Activated naive CD8-positive, alpha-beta T cell treated with anti-CD3 and anti-CD28 coated beads, Interleukin-2, amount 50 U/mL, for 24 hours (primary cell): ENCODE measurements at regions not wholly inside any gene's neighbourhood (a gene's known extent, or its start where the extent isn't known, plus 50 kb on each side); places are given as distances from the start of the nearest gene placed in this dataset.
"Not testable (repeated sequence)": the region's sequence is repeated elsewhere in the genome, so short reads cannot be mapped to it uniquely, and the experiment has no call there.

Experiments used
- ATAC-seq: fragments of 150-1000 bp; cut with Tn5 transposase; one replicate; pipeline ENCODE4 v1.10.0; 2021
- DNase-seq: peaks from one replicate; pipeline ENCODE4 v3.0.0; 2021
- H3K27ac Mint-ChIP-seq: one replicate; pipeline ENCODE4 v1.8.0; 2021; ENCODE audit warnings: mild to moderate bottlenecking, mixed read lengths
- H3K27me3 Mint-ChIP-seq: one replicate; pipeline ENCODE4 v1.8.0; 2021; ENCODE audit warnings: mixed read lengths
- H3K36me3 Mint-ChIP-seq: one replicate; pipeline ENCODE4 v1.8.0; 2021; ENCODE audit warnings: low read depth, mixed read lengths
- H3K4me1 Mint-ChIP-seq: one replicate; pipeline ENCODE4 v1.8.0; 2021; ENCODE audit warnings: mixed read lengths
- H3K4me3 Mint-ChIP-seq: one replicate; pipeline ENCODE4 v1.8.0; 2021; ENCODE audit warnings: mild to moderate bottlenecking, moderate library complexity, mixed read lengths
- H3K9me3 Mint-ChIP-seq: one replicate; pipeline ENCODE4 v1.8.0; 2021; ENCODE audit warnings: mixed read lengths

DNA sequence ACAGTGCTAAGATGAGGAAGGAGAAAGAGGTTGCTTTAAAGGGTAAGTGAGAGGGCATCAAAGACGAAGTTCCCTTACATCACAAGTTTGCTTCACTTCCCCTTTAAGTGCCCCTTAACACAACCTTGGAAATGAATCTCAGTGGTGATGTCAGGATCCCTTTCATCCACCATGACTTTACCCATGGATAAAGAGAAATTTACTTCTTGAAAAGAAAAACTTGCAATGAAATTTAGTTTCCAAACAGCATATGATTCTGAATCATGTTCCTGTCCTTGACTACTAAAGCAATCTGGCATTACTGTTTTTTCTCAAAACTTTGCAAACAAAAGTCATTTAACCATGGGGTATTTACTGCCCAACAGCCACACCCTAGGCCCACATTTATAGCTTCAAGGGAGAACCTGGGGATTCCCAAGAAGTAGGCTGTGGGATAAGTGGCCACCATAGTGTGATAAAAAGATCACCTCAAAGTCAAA is 135.9 kb downstream of the ITGB8 start:
- no peak for ATAC-seq
- no peak for DNase-seq
- Mint-ChIP-seq H3K4me3 (no peak overlapping the region), H3K36me3 (no peaks in the 10 kb centered on the region), H3K9me3 (no peaks in the 10 kb centered on the region), H3K27ac (no peak overlapping the region), H3K27me3 (no peaks in the 10 kb centered on the region), H3K4me1 (no peaks in the 10 kb centered on the region)

DNA sequence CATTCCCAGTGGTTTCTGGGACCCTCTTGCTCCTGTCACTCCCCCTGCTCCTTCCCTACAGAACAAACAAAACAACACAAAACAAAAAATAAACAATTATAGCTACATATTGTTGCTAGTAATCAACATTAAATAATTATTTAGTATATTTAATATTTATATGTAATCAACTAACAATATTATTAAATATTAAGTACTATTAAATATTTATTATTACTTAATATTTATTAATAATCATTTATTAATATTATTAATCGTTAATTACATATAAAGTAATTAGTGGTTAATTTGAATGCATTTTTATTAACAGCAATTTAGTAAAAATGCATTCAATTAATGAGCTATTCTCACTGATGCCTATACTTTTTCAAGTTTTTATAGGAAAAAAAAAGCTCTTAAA is 139.4 kb downstream of the ITGB8 start:
- no peak overlapping the region for H3K4me3 Mint-ChIP-seq
- no peak for DNase-seq
- H3K36me3 Mint-ChIP-seq = no peaks in the 10 kb centered on the region
- H3K27ac Mint-ChIP-seq = no peak overlapping the region
- no peaks in the 10 kb centered on the region for H3K9me3 Mint-ChIP-seq
- no peaks in the 10 kb centered on the region for H3K4me1 Mint-ChIP-seq
- H3K27me3 Mint-ChIP-seq = no peaks in the 10 kb centered on the region
- ATAC-seq = no peak

DNA sequence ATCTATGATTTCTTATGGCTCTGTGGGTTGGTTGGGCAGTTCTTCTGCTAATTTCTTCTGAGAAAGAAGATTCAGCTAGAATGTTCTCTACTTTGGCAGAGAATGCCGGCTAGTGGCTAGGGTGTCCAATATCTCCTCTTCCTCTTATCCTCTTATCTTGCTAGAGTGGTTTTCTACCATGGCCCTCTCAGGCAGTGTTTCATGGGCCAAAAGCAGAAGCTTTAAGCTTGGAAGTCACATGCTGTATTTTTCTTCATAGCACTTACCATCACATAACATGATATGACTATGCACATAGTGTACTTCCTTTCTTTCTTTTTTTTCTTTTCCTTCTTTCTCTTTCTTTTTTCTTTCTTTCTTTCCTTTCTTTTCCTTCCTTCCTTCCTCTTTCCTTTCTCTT is 140.0 kb downstream of the ITGB8 start:
- Mint-ChIP-seq H3K4me3 (no peak overlapping the region), H3K9me3 (no peaks in the 10 kb centered on the region), H3K4me1 (no peaks in the 10 kb centered on the region), H3K27me3 (no peaks in the 10 kb centered on the region), H3K27ac (no peak overlapping the region), H3K36me3 (no peaks in the 10 kb centered on the region)
- DNase-seq (no peak), ATAC-seq (no peak)

DNA sequence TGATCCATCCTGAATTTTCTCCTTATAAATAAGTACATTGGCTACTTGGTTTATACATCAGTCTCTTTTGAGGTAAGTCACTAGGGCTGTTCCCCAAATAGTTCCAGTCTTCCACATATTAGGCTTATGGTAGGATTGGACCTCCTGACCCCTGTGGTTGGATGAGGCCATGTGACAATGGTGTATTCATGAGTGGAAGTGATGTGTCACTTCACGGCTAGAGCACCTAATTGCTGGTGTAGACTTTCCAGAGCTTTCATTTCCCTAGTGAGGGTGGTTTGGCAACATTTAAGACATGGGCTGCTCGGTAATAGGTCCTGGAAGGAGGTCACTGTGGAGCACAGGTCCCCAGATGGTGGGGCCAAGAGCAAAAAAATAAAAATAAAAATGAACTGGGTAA is 141.2 kb upstream of the ABCB5 start:
- no peaks in the 10 kb centered on the region for H3K27me3 Mint-ChIP-seq

DNA sequence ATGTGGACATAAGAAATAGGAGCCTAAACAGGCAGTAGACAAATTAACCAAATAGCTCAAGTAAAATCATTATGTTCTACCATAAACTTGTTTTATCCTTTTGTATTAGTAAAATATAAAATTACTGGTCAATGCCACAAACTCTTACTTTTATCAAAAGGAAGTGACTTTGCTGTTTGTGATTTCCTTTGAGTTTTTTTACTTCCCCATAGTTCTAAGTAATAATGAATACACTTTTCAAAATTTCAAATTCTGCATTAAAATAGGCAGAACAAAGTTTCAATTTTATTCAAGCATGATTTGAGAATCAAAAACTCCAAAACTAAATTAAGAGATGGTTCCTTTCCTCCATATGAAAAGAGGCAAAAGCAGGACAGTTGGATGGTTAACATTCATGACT is 139.7 kb upstream of the ABCB5 start:
- no peaks in the 10 kb centered on the region for H3K4me1 Mint-ChIP-seq
- H3K27ac Mint-ChIP-seq = no peak overlapping the region
- H3K27me3 Mint-ChIP-seq = no peaks in the 10 kb centered on the region
- no peak for DNase-seq
- no peaks in the 10 kb centered on the region for H3K9me3 Mint-ChIP-seq
- no peaks in the 10 kb centered on the region for H3K36me3 Mint-ChIP-seq
- no peak overlapping the region for H3K4me3 Mint-ChIP-seq
- no peak for ATAC-seq

More for the DNA sequence above, 141.2 kb upstream of the ABCB5 start:
- H3K9me3 Mint-ChIP-seq = no peaks in the 10 kb centered on the region
- H3K4me1 Mint-ChIP-seq = no peaks in the 10 kb centered on the region
- no peaks in the 10 kb centered on the region for H3K36me3 Mint-ChIP-seq
- no peak overlapping the region for H3K4me3 Mint-ChIP-seq
- no peak for ATAC-seq
- no peak for DNase-seq
- no peak overlapping the region for H3K27ac Mint-ChIP-seq

DNA sequence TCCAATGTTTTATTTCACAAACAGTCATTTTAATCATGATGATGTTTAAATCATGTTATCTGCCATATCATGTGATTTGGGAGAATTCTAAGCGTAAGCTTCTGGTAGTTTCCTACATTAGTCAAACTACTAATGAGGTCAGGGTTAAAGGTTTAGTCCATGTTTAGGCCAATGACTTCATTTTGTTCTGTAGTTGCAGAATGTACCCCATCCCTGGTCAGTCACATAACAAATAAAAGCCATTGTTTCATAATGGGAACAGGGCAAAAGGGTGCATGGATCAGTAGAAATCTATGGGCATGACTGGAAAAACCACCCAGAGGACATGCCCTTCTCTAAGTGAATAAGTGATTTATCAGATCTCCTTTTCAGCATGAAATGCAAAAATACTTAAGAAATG is 138.4 kb upstream of the ABCB5 start:
- Mint-ChIP-seq H3K27me3 (no peaks in the 10 kb centered on the region), H3K27ac (no peak overlapping the region), H3K9me3 (no peaks in the 10 kb centered on the region), H3K4me1 (no peaks in the 10 kb centered on the region), H3K4me3 (no peak overlapping the region), H3K36me3 (no peaks in the 10 kb centered on the region)
- DNase-seq (no peak), ATAC-seq (no peak)

DNA sequence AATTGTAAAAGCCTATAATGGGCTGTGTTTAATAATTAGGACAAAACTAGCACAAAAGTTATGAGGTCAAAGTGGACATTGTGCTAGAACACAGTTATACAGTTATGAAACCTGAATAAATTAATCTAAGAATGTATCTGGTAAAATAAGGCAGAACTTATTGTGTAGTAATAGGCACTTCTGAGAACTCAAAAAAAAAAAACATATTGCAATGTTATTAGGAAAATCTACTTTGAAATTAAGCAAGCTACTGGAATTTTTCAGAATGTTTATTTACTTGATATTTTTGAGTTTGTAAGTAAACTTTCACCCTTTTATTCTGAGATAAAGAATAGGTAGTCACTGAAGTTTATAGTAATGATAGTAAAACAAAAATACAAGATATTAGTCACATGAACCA is 135.8 kb upstream of the ABCB5 start:
- no peak overlapping the region for H3K4me3 Mint-ChIP-seq
- no peaks in the 10 kb centered on the region for H3K36me3 Mint-ChIP-seq
- H3K9me3 Mint-ChIP-seq = no peaks in the 10 kb centered on the region
- ATAC-seq = no peak
- no peaks in the 10 kb centered on the region for H3K27me3 Mint-ChIP-seq
- H3K4me1 Mint-ChIP-seq = no peaks in the 10 kb centered on the region
- DNase-seq = no peak
- H3K27ac Mint-ChIP-seq = no peak overlapping the region

DNA sequence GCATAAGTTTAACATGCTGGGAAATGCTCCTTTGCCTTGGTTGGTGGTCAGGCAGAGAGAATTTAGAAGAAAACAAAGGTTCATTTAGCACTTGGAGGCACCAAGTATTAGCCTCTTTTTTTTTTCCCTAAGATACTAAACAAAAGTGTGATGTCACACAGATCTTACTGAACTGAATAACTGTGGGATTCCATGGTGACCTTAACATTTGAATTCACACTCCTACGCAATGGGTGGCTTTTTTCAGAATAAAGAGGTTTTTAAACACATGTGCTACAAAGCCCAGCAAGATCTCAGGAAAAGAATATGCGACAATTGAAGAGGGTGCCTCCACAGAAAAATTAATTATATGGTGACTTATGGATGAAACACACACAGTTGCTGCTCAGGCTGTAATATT is 133.4 kb upstream of the ABCB5 start:
- Mint-ChIP-seq H3K27ac (no peak overlapping the region), H3K4me3 (no peak overlapping the region), H3K9me3 (peaks cover 7% of the 10 kb centered on the region), H3K27me3 (no peaks in the 10 kb centered on the region), H3K36me3 (no peaks in the 10 kb centered on the region), H3K4me1 (no peaks in the 10 kb centered on the region)
- no peak for DNase-seq
- ATAC-seq = no peak

DNA sequence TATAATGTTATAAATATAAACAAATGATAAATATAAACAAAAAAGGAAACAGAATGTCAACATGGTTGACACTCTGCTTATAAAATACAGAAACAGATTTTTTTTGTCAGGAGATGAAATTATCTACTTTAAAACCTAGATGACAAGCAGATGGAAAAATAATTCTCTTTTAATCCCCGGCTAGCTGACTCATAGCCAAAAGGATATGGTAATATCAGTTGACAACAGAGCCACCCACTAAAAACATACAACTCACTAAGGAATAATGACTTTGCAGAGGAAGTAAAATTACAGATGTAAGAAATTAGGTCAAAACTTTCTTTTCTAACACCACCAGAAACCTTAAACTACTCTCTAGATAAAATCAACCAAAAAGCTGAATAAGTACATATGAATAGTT is 131.1 kb upstream of the ABCB5 start:
- DNase-seq (no peak), ATAC-seq (no peak)
- no peaks in the 10 kb centered on the region for H3K36me3 Mint-ChIP-seq
- H3K27me3 Mint-ChIP-seq = no peaks in the 10 kb centered on the region
- no peaks in the 10 kb centered on the region for H3K4me1 Mint-ChIP-seq
- H3K4me3 Mint-ChIP-seq = no peak overlapping the region
- H3K9me3 Mint-ChIP-seq = peaks cover 20% of the 10 kb centered on the region
- no peak overlapping the region for H3K27ac Mint-ChIP-seq

DNA sequence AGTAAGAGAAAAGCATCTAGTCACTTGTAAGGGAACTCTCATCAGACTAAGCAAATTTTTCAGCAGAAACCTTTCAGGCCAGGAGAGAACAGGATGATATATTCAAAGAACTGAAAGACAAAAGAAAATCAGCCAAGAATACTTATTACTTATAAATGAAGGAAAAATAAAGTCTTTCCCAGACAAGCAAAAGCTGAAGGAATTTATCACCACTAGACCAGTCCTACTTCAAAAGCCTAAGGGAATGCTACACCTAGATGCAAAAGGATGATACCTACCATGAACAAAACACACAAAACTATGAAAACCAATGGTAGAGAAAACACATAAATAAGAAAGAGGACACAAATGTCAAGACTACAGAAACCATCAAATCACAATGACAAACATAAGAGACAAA is 126.6 kb upstream of the ABCB5 start:
- H3K27me3 Mint-ChIP-seq = no peaks in the 10 kb centered on the region
- H3K36me3 Mint-ChIP-seq = no peaks in the 10 kb centered on the region
- no peak overlapping the region for H3K4me3 Mint-ChIP-seq
- DNase-seq = no peak
- H3K4me1 Mint-ChIP-seq = no peaks in the 10 kb centered on the region
- H3K9me3 Mint-ChIP-seq = peaks cover 20% of the 10 kb centered on the region
- ATAC-seq = no peak
- no peak overlapping the region for H3K27ac Mint-ChIP-seq

DNA sequence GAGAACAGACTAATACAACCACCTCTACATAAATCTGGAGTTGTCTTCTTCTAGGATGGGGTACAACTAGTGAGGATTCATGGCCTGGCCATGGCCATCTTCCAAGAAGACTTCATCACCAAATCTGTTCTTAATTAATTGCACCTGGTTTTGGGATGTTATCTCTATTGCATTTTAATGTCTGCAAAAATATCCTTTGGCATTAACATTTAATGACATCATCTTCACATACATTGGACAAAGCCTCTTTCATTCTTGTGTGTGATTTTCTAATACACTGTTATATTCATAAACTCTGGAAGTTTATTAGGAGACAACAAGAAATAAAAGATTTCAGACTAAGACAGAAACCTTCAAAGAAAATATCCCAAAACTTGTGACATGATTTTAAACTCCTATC is 124.2 kb upstream of the ABCB5 start:
- no peaks in the 10 kb centered on the region for H3K27me3 Mint-ChIP-seq
- DNase-seq (no peak), ATAC-seq (no peak)
- no peak overlapping the region for H3K4me3 Mint-ChIP-seq
- H3K4me1 Mint-ChIP-seq = no peaks in the 10 kb centered on the region
- H3K27ac Mint-ChIP-seq = no peak overlapping the region
- peaks cover 18% of the 10 kb centered on the region for H3K9me3 Mint-ChIP-seq
- H3K36me3 Mint-ChIP-seq = no peaks in the 10 kb centered on the region

DNA sequence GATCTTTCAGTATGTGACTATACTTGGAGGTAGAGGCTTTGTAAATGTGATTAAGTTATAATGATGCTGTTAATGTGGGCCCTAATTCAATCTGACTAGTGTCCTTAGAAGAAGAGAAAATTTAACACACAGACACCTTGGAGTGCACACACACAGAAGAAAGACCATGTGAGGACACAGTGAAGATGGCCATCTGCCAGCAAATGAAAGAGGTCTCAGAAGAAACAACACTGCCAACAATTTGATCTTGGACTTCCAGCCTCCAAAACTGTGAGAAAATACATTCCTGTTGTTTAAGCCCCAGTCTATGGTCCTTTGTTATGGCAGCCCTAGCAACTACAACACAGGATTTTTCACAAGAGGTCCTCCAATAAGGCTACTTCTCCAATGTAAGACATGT is 120.9 kb upstream of the ABCB5 start:
- DNase-seq (no peak), ATAC-seq (no peak)
- Mint-ChIP-seq H3K27me3 (no peaks in the 10 kb centered on the region), H3K4me1 (no peaks in the 10 kb centered on the region), H3K4me3 (no peak overlapping the region), H3K27ac (no peak overlapping the region), H3K36me3 (no peaks in the 10 kb centered on the region), H3K9me3 (peaks cover 15% of the 10 kb centered on the region)

DNA sequence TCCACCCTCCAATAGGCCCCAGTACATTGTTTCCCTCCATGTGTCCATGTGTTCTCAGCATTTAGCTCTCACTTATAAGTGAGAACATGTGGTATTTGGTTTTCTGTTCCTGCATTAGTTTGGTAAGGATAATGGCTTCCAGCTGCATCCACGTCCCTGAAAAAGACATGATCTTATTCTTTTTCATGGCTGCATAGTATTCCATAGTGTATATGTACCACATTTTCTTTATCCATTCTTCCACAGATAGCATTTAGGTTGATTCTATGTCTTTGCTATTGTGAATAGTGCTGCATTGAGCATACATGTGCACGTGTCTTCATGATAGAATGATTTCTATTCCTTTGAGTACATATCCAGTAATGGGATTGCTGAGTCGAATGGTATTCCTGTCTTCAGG is 114.0 kb upstream of the ABCB5 start:
- not testable (repeated sequence) for H3K36me3 Mint-ChIP-seq, H3K27ac Mint-ChIP-seq, H3K27me3 Mint-ChIP-seq, ATAC-seq, DNase-seq, H3K4me3 Mint-ChIP-seq, H3K4me1 Mint-ChIP-seq
- H3K9me3 Mint-ChIP-seq = peaks cover 21% of the 10 kb centered on the region

DNA sequence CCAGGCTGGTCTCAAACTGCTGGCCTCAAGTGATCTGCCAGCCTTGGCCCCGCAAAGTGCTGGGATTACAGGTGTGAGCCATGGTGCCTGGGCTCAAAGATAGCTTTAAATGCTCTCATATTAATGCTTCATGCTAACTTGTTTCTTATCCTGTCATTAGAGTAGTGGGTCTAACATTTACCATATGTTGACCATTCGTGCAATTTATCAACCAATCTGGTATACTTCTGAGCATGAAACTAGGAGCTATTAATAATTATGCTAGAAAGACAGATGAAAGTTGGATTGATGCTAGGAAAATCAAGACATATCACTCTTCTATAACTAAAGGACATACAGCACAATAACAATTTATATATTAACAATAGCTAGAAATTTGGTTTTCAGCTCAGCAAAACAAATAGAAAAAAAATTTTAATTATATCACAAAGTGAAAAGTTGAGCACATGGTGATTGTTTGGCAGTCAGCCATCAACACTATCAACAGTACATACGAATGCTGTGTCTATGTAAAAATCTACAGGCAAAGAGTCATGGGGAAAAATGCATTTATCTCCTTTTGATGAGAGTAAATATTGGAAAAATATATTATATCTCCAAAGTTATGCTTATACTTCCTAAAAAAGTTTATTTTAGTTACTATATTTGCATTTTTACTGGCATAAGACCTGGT is 112.1 kb upstream of the ABCB5 start:
- no peaks in the 10 kb centered on the region for H3K36me3 Mint-ChIP-seq
- DNase-seq (no peak), ATAC-seq (no peak)
- H3K9me3 Mint-ChIP-seq = peaks cover 12% of the 10 kb centered on the region
- H3K27me3 Mint-ChIP-seq = peaks cover 2% of the 10 kb centered on the region
- no peaks in the 10 kb centered on the region for H3K4me1 Mint-ChIP-seq
- H3K4me3 Mint-ChIP-seq = no peak overlapping the region
- no peak overlapping the region for H3K27ac Mint-ChIP-seq

DNA sequence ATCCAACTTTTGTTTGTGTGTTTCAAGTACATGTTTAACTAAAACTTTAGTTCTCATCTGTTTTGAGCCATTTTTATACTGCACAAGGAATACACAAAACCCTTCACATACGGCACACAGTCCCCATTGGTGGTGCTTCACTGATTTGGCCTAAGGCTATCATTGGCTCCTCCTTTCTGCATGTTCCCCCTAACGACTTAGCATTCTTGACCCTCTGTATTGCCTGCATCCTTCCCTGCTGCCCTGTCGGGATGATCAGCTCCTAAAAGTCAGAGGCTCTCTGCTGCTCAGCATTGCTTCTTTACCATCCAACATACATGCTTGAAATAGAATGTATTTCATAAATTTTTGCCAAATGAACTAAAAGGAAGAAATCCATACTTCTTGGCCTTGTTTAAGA is 111.4 kb upstream of the ABCB5 start:
- H3K36me3 Mint-ChIP-seq = no peaks in the 10 kb centered on the region
- no peak overlapping the region for H3K4me3 Mint-ChIP-seq
- DNase-seq (no peak), ATAC-seq (no peak)
- H3K27me3 Mint-ChIP-seq = peaks cover 2% of the 10 kb centered on the region
- no peaks in the 10 kb centered on the region for H3K4me1 Mint-ChIP-seq
- H3K27ac Mint-ChIP-seq = no peak overlapping the region
- H3K9me3 Mint-ChIP-seq = peaks cover 9% of the 10 kb centered on the region

DNA sequence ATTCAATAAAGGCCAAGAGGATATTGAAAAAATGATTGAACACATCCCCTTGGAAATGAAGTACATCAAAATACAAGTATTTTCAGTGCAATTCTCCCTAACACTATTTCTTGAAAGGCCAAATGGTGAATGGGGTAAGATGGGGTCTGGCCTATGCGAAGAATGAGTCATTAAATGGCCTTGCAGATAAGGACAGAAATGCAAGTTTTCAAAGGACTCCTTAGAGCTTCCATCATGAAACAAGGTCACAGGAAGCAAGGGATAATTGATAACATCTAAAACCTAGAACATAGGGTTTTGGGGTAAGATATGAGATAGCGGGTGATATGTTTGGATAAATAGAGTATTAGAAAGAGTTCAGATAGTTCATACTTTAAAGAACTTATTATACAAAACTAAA is 109.3 kb upstream of the ABCB5 start:
- Mint-ChIP-seq H3K27ac (no peak overlapping the region), H3K27me3 (peaks cover 2% of the 10 kb centered on the region), H3K4me1 (no peaks in the 10 kb centered on the region), H3K4me3 (no peak overlapping the region), H3K9me3 (peaks cover 6% of the 10 kb centered on the region), H3K36me3 (no peaks in the 10 kb centered on the region)
- ATAC-seq (no peak), DNase-seq (no peak)
